ENCODE measurements at regions not wholly inside any gene's neighbourhood (a gene's known extent, or its start where the extent isn't known, plus 50 kb on each side); places are given as distances from the start of the nearest gene placed in this dataset.

DNA sequence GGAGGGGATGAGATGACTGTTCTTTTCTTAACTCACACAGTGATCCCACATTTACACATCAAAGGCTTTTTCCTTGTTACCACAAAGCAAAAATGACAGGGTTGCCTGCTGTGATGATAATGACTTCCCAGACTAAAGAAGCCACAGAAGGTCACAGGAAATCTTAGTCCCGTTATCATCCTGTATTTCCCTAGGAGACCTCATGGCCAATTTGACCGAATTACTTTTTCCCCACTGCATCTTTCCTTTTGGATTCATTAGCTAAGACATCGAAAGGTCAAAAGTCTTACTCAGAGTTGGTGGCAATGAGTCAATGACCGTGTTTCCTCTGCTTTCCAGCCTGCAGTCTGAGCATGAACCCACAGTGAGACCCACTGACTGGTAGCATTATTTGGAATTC, 130.1 kb upstream of the INHBA start:
- no peaks in the 10 kb centered on the region for H3K36me3 ChIP-seq (replicated peaks)
- TF ChIP-seq, protein P1, sequence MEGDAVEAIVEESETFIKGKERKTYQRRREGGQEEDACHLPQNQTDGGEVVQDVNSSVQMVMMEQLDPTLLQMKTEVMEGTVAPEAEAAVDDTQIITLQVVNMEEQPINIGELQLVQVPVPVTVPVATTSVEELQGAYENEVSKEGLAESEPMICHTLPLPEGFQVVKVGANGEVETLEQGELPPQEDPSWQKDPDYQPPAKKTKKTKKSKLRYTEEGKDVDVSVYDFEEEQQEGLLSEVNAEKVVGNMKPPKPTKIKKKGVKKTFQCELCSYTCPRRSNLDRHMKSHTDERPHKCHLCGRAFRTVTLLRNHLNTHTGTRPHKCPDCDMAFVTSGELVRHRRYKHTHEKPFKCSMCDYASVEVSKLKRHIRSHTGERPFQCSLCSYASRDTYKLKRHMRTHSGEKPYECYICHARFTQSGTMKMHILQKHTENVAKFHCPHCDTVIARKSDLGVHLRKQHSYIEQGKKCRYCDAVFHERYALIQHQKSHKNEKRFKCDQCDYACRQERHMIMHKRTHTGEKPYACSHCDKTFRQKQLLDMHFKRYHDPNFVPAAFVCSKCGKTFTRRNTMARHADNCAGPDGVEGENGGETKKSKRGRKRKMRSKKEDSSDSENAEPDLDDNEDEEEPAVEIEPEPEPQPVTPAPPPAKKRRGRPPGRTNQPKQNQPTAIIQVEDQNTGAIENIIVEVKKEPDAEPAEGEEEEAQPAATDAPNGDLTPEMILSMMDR (IDR thresholded peaks at IDR 0.05; ENCODE audit: low read depth, low read length, missing control alignments), result no peak

GRCh38 chr7:41830271-41830670, 127.4 kb upstream of the INHBA start:
- no peak overlapping the region for H3K4me3 ChIP-seq (ENCODE audit: low read depth, low read length)
- in situ Hi-C loops (cut with HindIII; ENCODE audit: low pct_ligation_motif_present, low sequenced_read_pairs), result no loop called here
- TF ChIP-seq, protein P1 (IDR thresholded peaks at IDR 0.05; ENCODE audit: low read depth, low read length, missing control alignments), result no peak
- no peak overlapping the region for H3K27ac ChIP-seq
- no peak for DNase-seq
- no peaks in the 10 kb centered on the region for H3K36me3 ChIP-seq (replicated peaks)
- H3K27me3 ChIP-seq (replicated peaks), result no peaks in the 10 kb centered on the region

More for the DNA sequence above, 130.1 kb upstream of the INHBA start:
- Histone ChIP-seq H3K4me3 (ENCODE audit: low read depth, low read length) (no peak overlapping the region), H3K27ac (no peak overlapping the region), H3K27me3 (replicated peaks) (no peaks in the 10 kb centered on the region)
- no peak for DNase-seq
- in situ Hi-C loops (cut with HindIII; ENCODE audit: low pct_ligation_motif_present, low sequenced_read_pairs), result no loop called here

GRCh38 chr7:41828911-41829310, 126.0 kb upstream of the INHBA start:
- no peak for DNase-seq
- no peaks in the 10 kb centered on the region for H3K27me3 ChIP-seq (replicated peaks)
- TF ChIP-seq, protein P1 (IDR thresholded peaks at IDR 0.05; ENCODE audit: low read depth, low read length, missing control alignments), result no peak
- in situ Hi-C loops (cut with HindIII; ENCODE audit: low pct_ligation_motif_present, low sequenced_read_pairs), result no loop called here
- H3K27ac ChIP-seq, result no peak overlapping the region
- H3K36me3 ChIP-seq (replicated peaks), result no peaks in the 10 kb centered on the region
- no peak overlapping the region for H3K4me3 ChIP-seq (ENCODE audit: low read depth, low read length)

DNA sequence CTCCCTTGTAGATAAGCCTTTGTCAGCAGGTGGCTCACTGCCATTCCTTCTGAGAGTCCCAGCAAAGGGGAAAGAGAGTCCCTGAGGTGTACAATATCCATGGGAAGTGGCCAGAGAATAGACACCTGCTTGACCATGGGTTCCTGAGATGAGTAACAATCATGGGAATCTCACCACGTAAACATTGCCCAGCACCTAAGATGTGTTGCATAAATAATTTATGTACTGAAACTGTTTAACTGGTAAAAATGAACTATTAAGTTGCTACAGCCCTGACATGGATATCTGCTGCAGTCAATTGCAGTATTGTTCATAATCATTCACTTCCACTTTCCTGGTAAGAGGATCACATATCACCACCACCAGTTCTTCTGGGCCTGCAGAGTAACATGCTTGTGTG, 123.8 kb upstream of the INHBA start:
- no peaks in the 10 kb centered on the region for H3K36me3 ChIP-seq (replicated peaks)

GRCh38 chr7:41825927-41826480, 123.1 kb upstream of the INHBA start:
- no peak for DNase-seq
- TF ChIP-seq, protein P1 (IDR thresholded peaks at IDR 0.05; ENCODE audit: low read depth, low read length, missing control alignments), result no peak
- H3K4me3 ChIP-seq (ENCODE audit: low read depth, low read length), result no peak overlapping the region
- no peaks in the 10 kb centered on the region for H3K27me3 ChIP-seq (replicated peaks)
- in situ Hi-C loops (cut with HindIII; ENCODE audit: low pct_ligation_motif_present, low sequenced_read_pairs), result no loop called here
- H3K27ac ChIP-seq, result no peak overlapping the region
- H3K36me3 ChIP-seq (replicated peaks), result no peaks in the 10 kb centered on the region

More for the DNA sequence above, 123.8 kb upstream of the INHBA start:
- Histone ChIP-seq H3K27ac (no peak overlapping the region), H3K27me3 (replicated peaks) (no peaks in the 10 kb centered on the region), H3K4me3 (ENCODE audit: low read depth, low read length) (no peak overlapping the region)
- no peak for DNase-seq
- in situ Hi-C loops (cut with HindIII; ENCODE audit: low pct_ligation_motif_present, low sequenced_read_pairs), result no loop called here
- TF ChIP-seq, protein P1 (IDR thresholded peaks at IDR 0.05; ENCODE audit: low read depth, low read length, missing control alignments), result no peak

- no peaks in the 10 kb centered on the region for H3K36me3 ChIP-seq (replicated peaks)
- no peaks in the 10 kb centered on the region for H3K27me3 ChIP-seq (replicated peaks)
- in situ Hi-C loops (cut with HindIII; ENCODE audit: low pct_ligation_motif_present, low sequenced_read_pairs), result no loop called here
- TF ChIP-seq, protein P1 (IDR thresholded peaks at IDR 0.05; ENCODE audit: low read depth, low read length, missing control alignments), result no peak
- DNase-seq, result peak; percentile 33
- no peak overlapping the region for H3K27ac ChIP-seq
- no peak overlapping the region for H3K4me3 ChIP-seq (ENCODE audit: low read depth, low read length)
Measured at GRCh38 chr7:41824284-41824683, 121.4 kb upstream of the INHBA start.

Measured in brain microvascular endothelial cell (primary cell).